NCI-H2107 treated with DMSO at 0.1 percent for 48 hours (cell line): ENCODE measurements at regions not wholly inside any gene's neighbourhood (a gene's known extent, or its start where the extent isn't known, plus 50 kb on each side); places are given as distances from the start of the nearest gene placed in this dataset.
"Not testable (repeated sequence)": the region's sequence is repeated elsewhere in the genome, so short reads cannot be mapped to it uniquely, and the experiment has no call there.

Experiments used
- DNase-seq: peaks from one replicate; lab custom pipeline; 2025; ENCODE audit not compliant: unreplicated experiment; lab: John Stamatoyannopoulos, UW

GRCh38 chr6:9361749-9362148 is 926.4 kb upstream of the SLC35B3 start:
- DNase-seq: no peak

GRCh38 chr6:9360881-9361280 is 925.5 kb upstream of the SLC35B3 start:
- no peak for DNase-seq

GRCh38 chr6:9347608-9348007 is 912.3 kb upstream of the SLC35B3 start:
- DNase-seq: no peak

- DNase-seq: no peak
These were observed 911.6 kb upstream of the SLC35B3 start for GRCh38 chr6:9346923-9347322.

GRCh38 chr6:9335431-9335830 is 900.1 kb upstream of the SLC35B3 start:
- DNase-seq: no peak

- DNase-seq: no peak
These were observed 899.6 kb upstream of the SLC35B3 start for GRCh38 chr6:9334979-9335378.

- DNase-seq: no peak
These were observed 897.0 kb upstream of the SLC35B3 start for GRCh38 chr6:9332241-9332780.

GRCh38 chr6:9316831-9317230 is 881.5 kb upstream of the SLC35B3 start:
- DNase-seq: no peak

GRCh38 chr6:9315966-9316650 is 880.8 kb upstream of the SLC35B3 start:
- DNase-seq: no peak

- DNase-seq: no peak
These were observed 872.9 kb upstream of the SLC35B3 start for GRCh38 chr6:9308284-9308683.

- peak; percentile 34 for DNase-seq
These were observed 872.4 kb upstream of the SLC35B3 start for GRCh38 chr6:9307786-9308185.

- no peak for DNase-seq
These were observed 871.8 kb upstream of the SLC35B3 start for GRCh38 chr6:9307187-9307586.

- DNase-seq: no peak
These were observed 860.3 kb upstream of the SLC35B3 start for GRCh38 chr6:9295644-9296043.

- no peak for DNase-seq
These were observed 857.6 kb upstream of the SLC35B3 start for GRCh38 chr6:9292975-9293374.

GRCh38 chr6:9290342-9290741 is 855.0 kb upstream of the SLC35B3 start:
- not testable (repeated sequence) for DNase-seq

GRCh38 chr6:9272671-9273070 is 837.3 kb upstream of the SLC35B3 start:
- DNase-seq: no peak

- no peak for DNase-seq
These were observed 831.4 kb upstream of the SLC35B3 start for GRCh38 chr6:9266741-9267140.

GRCh38 chr6:9257215-9257614 is 821.9 kb upstream of the SLC35B3 start:
- DNase-seq: no peak

GRCh38 chr6:9254251-9254650 is 818.9 kb upstream of the SLC35B3 start:
- no peak for DNase-seq

- DNase-seq: no peak
These were observed 817.5 kb upstream of the SLC35B3 start for GRCh38 chr6:9252799-9253198.

GRCh38 chr6:9250852-9251251 is 815.5 kb upstream of the SLC35B3 start:
- DNase-seq: no peak

GRCh38 chr6:9248133-9248532 is 812.8 kb upstream of the SLC35B3 start:
- DNase-seq: no peak

GRCh38 chr6:9240861-9241260 is 805.5 kb upstream of the SLC35B3 start:
- DNase-seq: no peak
